ENCODE measurements at regions not wholly inside any gene's neighbourhood (a gene's known extent, or its start where the extent isn't known, plus 50 kb on each side); places are given as distances from the start of the nearest gene placed in this dataset.

- no peak overlapping the region for H3K4me3 ChIP-seq (ENCODE audit: extremely low read depth in 1 of 4, insufficient read depth in 2 of 4, low read depth in 3 of 4, low read length in 4 of 4)
- no peaks in the 10 kb centered on the region for H3K27me3 ChIP-seq (replicated peaks in 1 of 4; ENCODE audit: control insufficient read depth in 3 of 4, extremely low read depth in 1 of 4, insufficient read depth in 3 of 4, low read length in 3 of 4)
- H3K27ac ChIP-seq (ENCODE audit: low read depth, low read length) = no peak overlapping the region
- POLR2A ChIA-PET (ENCODE audit: partially characterized antibody) = no interaction called here
- no peak overlapping the region for H3K9ac ChIP-seq (replicated peaks in 1 of 4; ENCODE audit: extremely low read depth in 1 of 4, low read depth in 3 of 4, low read length in 3 of 4)
- H2BK12ac ChIP-seq (ENCODE audit: low read depth, low read length) = no peak overlapping the region
- no peaks in the 10 kb centered on the region for H3K9me3 ChIP-seq (ENCODE audit: insufficient read depth in 2 of 2, low read depth in 1 of 2, low read length in 1 of 2)
- no peak overlapping the region for H4K91ac ChIP-seq (replicated peaks; ENCODE audit: insufficient read length, low read length)
- no peak overlapping the region for H4K5ac ChIP-seq (ENCODE audit: insufficient read length, low read depth, low read length)
- no peak for DNase-seq (ENCODE audit: low read depth in 1 of 2, low spot score in 2 of 2)
- H3K79me2 ChIP-seq (ENCODE audit: control insufficient read depth in 1 of 2, insufficient read depth in 2 of 2, low read length in 2 of 2) = no peaks in the 10 kb centered on the region
- no peaks in the 10 kb centered on the region for H3K4me1 ChIP-seq (replicated peaks in 1 of 4; ENCODE audit: control insufficient read depth in 3 of 4, insufficient read depth in 4 of 4, low read length in 3 of 4)
- H2BK15ac ChIP-seq (ENCODE audit: low read length) = no peak overlapping the region
- H2BK120ac ChIP-seq (replicated peaks; ENCODE audit: low read depth, low read length) = no peak overlapping the region
- TF ChIP-seq EP300 (IDR thresholded peaks at IDR 0.05; ENCODE audit: borderline replicate concordance in 1 of 2, low read depth in 2 of 2, low read length in 2 of 2) (no peak), NANOG (IDR thresholded peaks at IDR 0.05; ENCODE audit: insufficient read depth, low read depth, low read length, poor library complexity, severe bottlenecking) (no peak)
- H4K20me1 ChIP-seq (replicated peaks in 1 of 2; ENCODE audit: control insufficient read depth in 1 of 2, insufficient read depth in 2 of 2, low read length in 2 of 2) = no peaks in the 10 kb centered on the region
- no peak for FAIRE-seq
- H3K4ac ChIP-seq (replicated peaks; ENCODE audit: insufficient read length, low read depth, low read length) = no peak overlapping the region
- H3K4me2 ChIP-seq (ENCODE audit: insufficient read depth in 1 of 2, low read depth in 2 of 2, low read length in 2 of 2) = no peak overlapping the region
- no peak overlapping the region for H3K56ac ChIP-seq (replicated peaks; ENCODE audit: insufficient read length, low read depth, low read length)
- H3K79me1 ChIP-seq (ENCODE audit: low read depth, low read length) = no peaks in the 10 kb centered on the region
- H4K8ac ChIP-seq (ENCODE audit: extremely low read depth, insufficient read depth, low read length) = no peak overlapping the region
- no peak overlapping the region for H3K14ac ChIP-seq (ENCODE audit: insufficient read length)
- no peak overlapping the region for H2BK5ac ChIP-seq (ENCODE audit: low read depth, low read length)
- no peak overlapping the region for H2BK20ac ChIP-seq (ENCODE audit: low read length)
- no peak overlapping the region for H3K18ac ChIP-seq (ENCODE audit: extremely low read depth, low read length)
- CTCF ChIA-PET (ENCODE audit: partially characterized antibody) = no interaction called here
- WGBS, 2 experiments (ENCODE audit: extremely low coverage in 1 of 2, insufficient coverage in 1 of 2, insufficient read length in 1 of 2, insufficient replicate concordance in 2 of 2, low coverage in 1 of 2, low lambda C conversion rate in 2 of 2, missing lambda C conversion rate in 1 of 2) = 88% methylated on average over 1 of the region's 1 CpG; no CpG with 5 or more reads in 1 of the 2 experiments
- no peak overlapping the region for H2AK5ac ChIP-seq (ENCODE audit: low read depth, low read length)
- H2AFZ ChIP-seq (ENCODE audit: low read length) = peak overlapping the region; percentile 63; the same call in 1 of the 2 replicates
- no peak overlapping the region for H3K23ac ChIP-seq (ENCODE audit: insufficient read length)
- no peaks in the 10 kb centered on the region for H3K36me3 ChIP-seq (ENCODE audit: control insufficient read depth in 2 of 4, insufficient read depth in 4 of 4, low read length in 3 of 4)
- no peaks in the 10 kb centered on the region for H3K23me2 ChIP-seq (ENCODE audit: low read depth, low read length)
Measured at GRCh38 chr1:95733031-95733430, 499.0 kb downstream of the RWDD3 start.

Data from H1 (cell line).